RWPE1 (cell line): ENCODE measurements at regions not wholly inside any gene's neighbourhood (a gene's known extent, or its start where the extent isn't known, plus 50 kb on each side); places are given as distances from the start of the nearest gene placed in this dataset.

Source experiments
- CTCF ChIA-PET: fragments of 350-600 bp; sonication (Branson Sonifier 250); formaldehyde crosslinking; extraction: SDS; loops from one replicate; lab custom pipeline; 2021; lab: Yijun Ruan, JAX
- POLR2A ChIA-PET: fragments of 400-600 bp; formaldehyde crosslinking; extraction: SDS; loops from one replicate; lab custom pipeline; 2020; ENCODE audit warnings: antibody characterized with exemption; ENCODE audit not compliant: low non-redundant PET; lab: Yijun Ruan, JAX
- DNase-seq: peaks from one replicate; pipeline ENCODE4 v3.0.0; 2012; ENCODE audit warnings: low spot score
- H3K27ac ChIP-seq: fragments of 450-650 bp; 2 replicates; pipeline ENCODE4 v1.5.1; 2017
- CTCF ChIP-seq: fragments of 450-650 bp; conservative IDR thresholded peaks from 2 replicates; pipeline ENCODE4 v1.5.1; 2017; ENCODE audit warnings: low read depth, mild to moderate bottlenecking

- POLR2A ChIA-PET, result no interaction called here
- CTCF ChIA-PET, result interaction anchor here (0.6 kb wide), 2 partner anchors 115 to 833 kb away, joined by 3 read pairs; no protein-coding TSS in a partner anchor
- no peak for TF ChIP-seq CTCF
Observed at GRCh38 chr6:133185731-133186130, 55.4 kb upstream of the EYA4 start.

GRCh38 chr6:133187114-133187513 lies 54.0 kb upstream of the EYA4 start:
- no peak for TF ChIP-seq CTCF
- no peak overlapping the region for H3K27ac ChIP-seq
- ChIA-PET POLR2A (no interaction called here), CTCF (interaction anchor here (0.6 kb wide), 1 partner anchor 115 kb away, joined by 4 read pairs; no protein-coding TSS in a partner anchor)
- no peak for DNase-seq

More at GRCh38 chr6:133185731-133186130, 55.4 kb upstream of the EYA4 start:
- no peak overlapping the region for H3K27ac ChIP-seq
- DNase-seq, result no peak

GRCh38 chr6:133187657-133188453 lies 53.3 kb upstream of the EYA4 start:
- DNase-seq, result no peak
- POLR2A ChIA-PET, result no interaction called here
- no peak overlapping the region for H3K27ac ChIP-seq
- CTCF ChIA-PET, result interaction anchor here (0.6 kb wide), 1 partner anchor 11 kb away, joined by 3 read pairs; no protein-coding TSS in a partner anchor
- TF ChIP-seq CTCF, result no peak

GRCh38 chr6:133190912-133191311 lies 50.2 kb upstream of the EYA4 start:
- DNase-seq, result no peak
- ChIA-PET CTCF (interaction anchor here (0.6 kb wide), 1 partner anchor 115 kb away, joined by 3 read pairs; no protein-coding TSS in a partner anchor), POLR2A (no interaction called here)
- no peak overlapping the region for H3K27ac ChIP-seq
- TF ChIP-seq CTCF, result no peak

DNA sequence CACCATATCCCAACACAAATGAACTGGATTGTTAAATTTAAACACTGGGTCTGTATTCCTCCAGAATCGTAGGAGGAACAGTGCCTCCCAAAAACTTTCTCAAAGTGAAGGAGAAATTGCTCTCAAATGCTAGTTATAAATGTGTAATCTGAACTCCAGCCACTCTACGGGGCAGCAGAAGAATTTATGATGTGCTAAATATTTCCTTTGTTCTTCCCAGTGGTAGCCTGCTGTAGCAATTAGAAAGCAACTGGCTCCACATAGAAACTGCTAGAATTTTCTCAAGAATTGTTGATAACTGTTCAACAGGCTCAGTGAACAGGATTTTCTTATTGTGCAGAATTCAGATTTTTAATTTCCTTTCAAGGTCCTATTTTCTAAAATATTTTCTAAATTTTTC lies 49.8 kb upstream of the EYA4 start:
- CTCF ChIA-PET, result interaction anchor here (0.6 kb wide), 1 partner anchor 147 kb away, joined by 3 read pairs; no protein-coding TSS in a partner anchor
- POLR2A ChIA-PET, result no interaction called here
- DNase-seq, result no peak
- no peak overlapping the region for H3K27ac ChIP-seq
- no peak for TF ChIP-seq CTCF
